HG02759 (cell line): ENCODE measurements at regions not wholly inside any gene's neighbourhood (a gene's known extent, or its start where the extent isn't known, plus 50 kb on each side); places are given as distances from the start of the nearest gene placed in this dataset.

Experiments
- ATAC-seq: cut with Tn5 transposase; IDR thresholded peaks from one replicate; pipeline ENCODE4 v1.9.1; 2021; ENCODE audit warnings: mild to moderate bottlenecking, moderate library complexity; ENCODE audit not compliant: unreplicated experiment

DNA sequence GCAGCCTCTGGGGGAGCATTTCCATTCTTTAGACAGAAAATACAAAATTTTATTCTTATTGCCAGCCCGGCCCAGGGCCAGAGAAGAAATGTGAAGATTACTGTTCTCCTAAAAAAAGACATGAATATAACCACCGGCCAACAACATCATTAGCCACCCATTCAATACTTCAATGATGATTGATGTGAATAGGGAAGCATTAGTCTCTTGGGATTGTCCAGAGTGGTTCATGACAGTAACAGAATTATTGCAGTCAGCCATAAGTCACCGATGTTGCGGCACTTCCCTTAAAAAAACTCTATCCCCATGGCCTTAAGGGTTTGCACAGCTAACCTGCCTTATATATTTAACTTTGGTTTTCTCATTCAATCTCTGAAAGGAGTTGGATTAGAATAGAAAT, 418.7 kb downstream of the CENPC start:
- ATAC-seq = no peak

GRCh38 chr4:67125636-67126514, 419.4 kb downstream of the CENPC start:
- no peak for ATAC-seq

DNA sequence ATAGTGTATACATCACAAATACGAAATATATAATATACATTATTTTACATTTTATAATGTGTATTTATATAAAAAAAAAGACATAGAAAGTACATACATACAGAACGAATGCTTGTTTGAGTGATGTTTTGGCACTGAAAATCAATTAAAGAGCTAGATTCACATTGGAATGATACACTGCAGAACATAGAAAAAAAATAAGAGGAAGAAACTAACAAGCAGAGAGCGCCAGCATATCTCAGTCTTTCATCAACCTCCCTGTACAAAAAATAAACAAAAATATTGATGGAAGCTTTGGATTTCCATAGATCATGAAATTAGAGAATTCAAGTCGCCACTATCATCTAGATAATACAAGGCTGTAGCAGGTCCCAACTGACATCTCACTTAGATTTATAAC, 420.6 kb downstream of the CENPC start:
- no peak for ATAC-seq

DNA sequence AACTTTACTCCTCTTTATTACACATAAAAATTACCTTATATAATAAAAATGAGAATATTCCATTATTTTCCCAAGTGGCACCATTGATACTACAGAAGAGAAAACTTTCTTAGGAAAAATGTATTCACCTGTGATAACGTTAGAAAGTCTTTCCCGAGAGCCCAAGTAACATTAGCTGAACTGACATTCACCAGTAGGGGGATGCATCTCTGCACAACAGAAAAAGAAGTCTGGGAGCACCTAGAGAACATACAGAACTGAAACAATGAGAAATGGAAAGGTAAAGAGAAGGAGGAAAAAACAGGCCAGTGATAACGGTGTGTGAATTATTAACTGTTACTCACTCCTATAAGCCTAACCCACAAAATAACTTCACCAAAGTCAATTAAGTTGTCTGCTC, 423.3 kb downstream of the CENPC start:
- no peak for ATAC-seq

GRCh38 chr4:67120369-67120768, 424.9 kb downstream of the CENPC start:
- no peak for ATAC-seq

DNA sequence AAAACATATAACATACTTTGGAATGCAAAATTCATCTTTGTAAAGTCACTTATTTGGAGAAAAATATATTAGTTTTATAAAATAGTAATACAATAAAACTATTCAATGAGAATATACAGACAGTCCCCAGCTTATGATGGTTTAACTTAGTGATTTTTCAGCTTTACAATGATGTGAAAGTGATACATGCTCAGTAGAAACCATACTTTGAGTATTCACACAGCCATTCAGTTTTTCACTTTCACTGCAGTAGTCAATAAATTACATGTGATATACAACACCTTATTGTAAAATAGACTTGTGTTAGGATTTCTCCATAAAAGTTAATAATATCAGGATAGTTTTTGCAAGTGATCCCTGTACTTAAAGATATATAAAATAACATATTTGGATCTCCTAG, 436.0 kb downstream of the CENPC start:
- ATAC-seq = no peak

DNA sequence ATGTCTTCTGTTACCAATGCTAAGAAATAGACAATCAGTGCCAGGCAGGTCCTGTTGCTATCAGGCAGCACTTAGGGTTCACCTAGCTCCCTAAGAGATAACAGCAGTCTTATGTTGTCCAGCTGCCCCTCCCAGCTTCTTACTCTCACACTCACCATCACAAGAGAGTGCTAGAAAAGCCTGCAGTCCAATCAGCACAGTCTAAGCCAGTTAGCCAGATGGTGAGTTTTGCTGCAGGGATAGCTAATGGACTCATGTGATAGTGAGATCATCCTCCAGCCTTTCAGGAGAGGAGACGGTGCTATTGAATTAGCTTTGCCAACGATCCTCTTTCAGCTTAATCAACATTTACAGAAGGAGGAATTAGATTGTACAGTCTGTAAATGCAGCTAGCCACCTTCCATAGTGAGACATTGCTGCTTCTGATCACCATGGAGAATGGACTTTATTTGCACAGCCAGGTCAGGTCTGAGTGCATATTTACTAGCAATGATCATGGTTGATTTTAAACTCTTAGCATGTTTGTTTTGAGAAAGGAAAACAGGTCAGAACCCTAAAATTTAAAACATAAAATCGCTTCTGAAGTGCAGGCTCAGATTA, 438.3 kb downstream of the CENPC start:
- no peak for ATAC-seq

DNA sequence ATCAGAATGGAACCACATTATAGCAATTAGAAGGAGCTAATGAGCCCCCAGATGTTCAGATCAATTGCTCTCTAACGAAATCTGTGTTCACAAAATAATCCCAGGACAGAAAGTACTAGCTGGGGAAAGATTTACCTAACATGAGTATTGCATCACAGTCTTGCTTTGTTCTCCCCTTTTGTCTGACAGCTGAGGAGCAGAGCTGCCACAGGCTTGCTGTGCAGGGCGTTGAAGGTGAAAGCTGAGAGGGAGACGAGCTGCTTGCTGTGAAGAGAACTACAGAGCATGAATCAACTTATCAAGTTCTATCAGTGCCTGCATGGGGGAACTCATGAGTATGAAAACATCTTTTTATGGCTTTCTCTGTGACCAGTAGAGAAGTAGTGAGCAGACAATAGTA, 441.2 kb downstream of the CENPC start:
- ATAC-seq = no peak

- ATAC-seq = no peak
Observed at GRCh38 chr4:67103001-67103747, 442.1 kb downstream of the CENPC start.

DNA sequence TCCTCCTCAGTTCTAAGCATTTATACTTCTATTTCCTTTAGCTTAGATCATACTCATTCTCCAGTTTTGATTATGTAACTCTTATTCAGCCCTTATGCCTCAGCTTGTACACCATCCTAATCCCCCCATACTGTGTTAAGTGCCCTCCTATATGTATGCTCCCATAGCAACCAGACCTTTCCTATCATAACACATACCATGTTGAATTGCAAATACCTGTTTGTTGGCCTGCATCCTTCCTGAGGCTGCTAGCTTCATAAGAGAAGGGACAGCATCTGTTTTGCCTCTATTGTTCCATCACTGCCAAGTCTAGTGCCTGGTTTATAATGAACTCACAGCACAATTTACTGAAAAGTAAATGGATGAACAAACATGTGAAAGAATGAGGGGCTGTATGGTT, 443.7 kb downstream of the CENPC start:
- ATAC-seq = no peak

GRCh38 chr4:67092351-67092750, 453.0 kb downstream of the CENPC start:
- no peak for ATAC-seq

GRCh38 chr4:67091673-67092072, 453.6 kb downstream of the CENPC start:
- no peak for ATAC-seq

DNA sequence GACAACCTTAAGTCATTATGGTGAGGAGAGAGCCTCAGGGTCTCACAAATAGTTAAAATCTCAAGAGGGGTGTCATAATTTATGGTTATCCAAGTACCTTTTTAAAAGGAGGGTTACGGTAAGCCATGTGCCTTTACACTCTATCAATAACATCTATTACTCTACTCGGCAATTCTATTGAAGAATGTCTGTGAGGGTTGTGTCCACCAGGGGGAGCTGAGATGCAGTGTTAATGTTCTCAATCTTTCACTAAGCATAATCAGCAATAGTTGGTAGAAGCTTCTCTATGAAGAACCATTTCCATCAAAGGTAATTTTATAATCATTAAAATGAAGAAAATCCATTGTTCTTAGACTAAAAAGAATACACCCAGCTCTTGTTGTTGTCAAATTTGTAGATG, 457.4 kb downstream of the CENPC start:
- peak; percentile 91 for ATAC-seq

GRCh38 chr4:67084783-67085182, 460.5 kb downstream of the CENPC start:
- no peak for ATAC-seq

- no peak for ATAC-seq
Observed at GRCh38 chr4:67083496-67083895, 461.8 kb downstream of the CENPC start.

- ATAC-seq = no peak
Observed at GRCh38 chr4:67082746-67083145, 462.6 kb downstream of the CENPC start.

DNA sequence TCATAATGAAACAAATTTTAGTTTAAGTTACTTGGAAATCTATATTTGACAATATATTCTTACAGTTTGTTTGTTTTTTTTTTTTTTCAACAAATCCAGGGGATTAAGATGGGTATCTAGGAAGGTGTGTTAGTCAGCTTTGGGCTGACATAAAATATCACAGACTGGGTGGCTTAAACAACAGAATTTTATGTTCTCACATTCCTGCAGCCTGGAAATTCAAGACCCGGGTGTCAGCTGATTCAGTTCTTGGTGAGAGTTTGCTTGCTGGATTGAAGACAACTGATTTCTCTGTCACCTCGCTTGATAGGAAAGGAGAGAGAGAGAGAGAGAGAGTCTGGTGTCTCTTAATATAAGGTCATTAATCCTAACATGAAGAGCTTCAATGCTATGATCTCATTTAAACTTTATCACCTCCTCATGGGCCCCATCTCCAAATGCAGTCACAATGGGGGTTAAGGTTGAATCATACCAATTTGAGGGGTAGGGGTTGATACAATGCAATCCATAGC, 465.2 kb downstream of the CENPC start:
- ATAC-seq = no peak

DNA sequence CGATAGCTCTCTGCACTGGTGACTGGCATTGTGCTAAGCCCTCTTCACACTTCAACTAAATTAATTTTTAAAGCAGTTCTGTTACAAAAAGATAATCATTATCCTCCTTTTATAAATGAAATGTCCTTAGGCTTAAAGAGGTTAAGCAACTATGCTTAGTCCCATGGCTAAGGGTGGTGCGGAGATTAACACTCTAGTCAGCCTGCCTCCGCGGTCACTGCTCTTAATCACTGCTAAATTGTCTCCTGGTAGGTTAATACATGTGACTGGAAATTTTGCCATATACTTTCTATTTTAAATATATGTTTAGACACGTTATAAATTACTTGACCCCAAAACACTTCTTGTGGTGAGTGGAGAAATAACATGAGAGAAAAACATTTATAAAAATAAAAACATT, 473.7 kb downstream of the CENPC start:
- no peak for ATAC-seq

GRCh38 chr4:67055319-67055718, 490.0 kb downstream of the CENPC start:
- ATAC-seq = no peak

GRCh38 chr4:67054896-67055295, 490.4 kb downstream of the CENPC start:
- no peak for ATAC-seq

DNA sequence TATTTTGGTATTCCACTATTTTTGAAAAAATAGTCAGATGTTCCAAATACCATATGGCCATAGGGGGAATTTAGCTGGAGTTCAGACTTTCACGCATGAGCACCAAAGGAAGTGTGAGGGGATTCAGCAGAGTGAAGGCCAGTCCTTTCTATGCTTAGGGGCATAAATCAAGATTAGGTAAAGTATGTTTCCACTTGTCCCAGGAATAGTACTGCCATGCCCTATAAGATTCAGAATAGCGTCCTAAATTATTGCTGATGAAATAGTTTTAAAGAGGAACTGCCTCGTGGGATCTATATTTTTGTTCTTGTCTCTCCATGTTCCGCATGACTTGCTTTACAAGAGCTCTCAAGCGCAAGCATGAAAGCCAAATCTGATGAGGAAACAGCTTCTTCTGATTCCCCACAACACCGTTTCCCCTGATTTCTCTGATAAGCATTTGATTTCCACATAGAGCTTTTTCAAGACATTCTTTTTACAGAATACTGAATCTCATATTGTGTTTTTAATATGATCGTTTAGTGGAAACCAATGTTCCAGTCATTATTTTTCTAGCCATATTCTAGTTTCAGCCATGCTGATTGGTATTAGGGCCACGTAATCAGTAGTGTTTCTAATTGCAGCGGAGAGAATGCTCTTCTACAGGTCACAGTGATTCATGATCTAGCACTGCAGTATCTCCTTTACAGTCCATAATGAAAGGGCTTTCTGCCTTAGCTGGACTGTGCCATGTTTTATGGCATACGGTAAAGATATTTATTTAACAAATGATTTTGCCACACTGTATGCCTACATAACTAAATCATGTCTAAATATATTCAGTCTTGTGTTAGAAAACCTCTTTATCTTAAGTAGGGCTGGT, 492.3 kb downstream of the CENPC start:
- no peak for ATAC-seq
